CD4-positive, alpha-beta memory T cell (primary cell): ENCODE measurements at regions not wholly inside any gene's neighbourhood (a gene's known extent, or its start where the extent isn't known, plus 50 kb on each side); places are given as distances from the start of the nearest gene placed in this dataset.

Source experiments
- CTCF ChIA-PET: fragments of 350-600 bp; sonication (Branson Sonifier 250); formaldehyde crosslinking; loops from one replicate; lab custom pipeline; 2021; ENCODE audit warnings: inconsistent platforms; ENCODE audit not compliant: partially characterized antibody; lab: Charles Lee
- POLR2A ChIA-PET: fragments of 350-600 bp; sonication (Branson Sonifier 250); formaldehyde crosslinking; loops from one replicate; lab custom pipeline; 2021; ENCODE audit not compliant: partially characterized antibody; lab: Charles Lee
- DNase-seq, 5 donors: peaks; one replicate each; pipeline versions ENCODE4 v3.0.0 to v3.0.0-alpha.2; 2020 to 2022; ENCODE audit warnings: mixed read lengths in 1 of 5
- H3K27ac ChIP-seq: one replicate; pipeline ENCODE4 v1.7.0; 2013; ENCODE audit warnings: low read depth, low read length
- H3K27me3 ChIP-seq: 2 replicates; pipeline ENCODE4 v1.7.0; 2013; ENCODE audit warnings: mild to moderate bottlenecking, low read length, moderate library complexity; ENCODE audit not compliant: insufficient read depth
- H3K36me3 ChIP-seq: 2 replicates; pipeline ENCODE4 v1.7.0; 2013; ENCODE audit warnings: mild to moderate bottlenecking, low read length, moderate library complexity; ENCODE audit not compliant: insufficient read depth
- H3K4me1 ChIP-seq: 2 replicates; pipeline ENCODE4 v1.7.0; 2013; ENCODE audit warnings: mild to moderate bottlenecking, low read length, moderate library complexity; ENCODE audit not compliant: insufficient read depth
- H3K4me3 ChIP-seq, 2 donors: one replicate each; pipeline ENCODE4 v1.7.0; 2013; ENCODE audit warnings: low read length in 2 of 2, mild to moderate bottlenecking in 1 of 2
- H3K9me3 ChIP-seq, 2 donors: one replicate each; pipeline ENCODE4 v1.7.0; 2013; ENCODE audit warnings: low read length in 2 of 2, control low read depth in 1 of 2; ENCODE audit not compliant: control insufficient read depth in 1 of 2
- H3K27ac Mint-ChIP-seq, 7 donors: one replicate each; pipeline ENCODE4 v1.8.0; 2020 to 2021; ENCODE audit warnings: mixed read lengths in 7 of 7, mild to moderate bottlenecking in 6 of 7, inconsistent platforms in 3 of 7, moderate library complexity in 3 of 7
- H3K27me3 Mint-ChIP-seq, 2 donors: one replicate each; pipeline ENCODE4 v1.8.0; 2020 to 2021; ENCODE audit warnings: mixed read lengths in 2 of 2
- H3K36me3 Mint-ChIP-seq, 2 donors: one replicate each; pipeline ENCODE4 v1.8.0; 2020 to 2021; ENCODE audit warnings: mixed read lengths in 2 of 2, inconsistent platforms in 1 of 2, mild to moderate bottlenecking in 1 of 2
- H3K4me1 Mint-ChIP-seq, 4 donors: one replicate each; pipeline ENCODE4 v1.8.0; 2020 to 2021; ENCODE audit warnings: mixed read lengths in 4 of 4, mild to moderate bottlenecking in 1 of 4
- H3K4me3 Mint-ChIP-seq, 8 donors: one replicate each; pipeline ENCODE4 v1.8.0; 2020 to 2021; ENCODE audit warnings: mixed read lengths in 8 of 8, mild to moderate bottlenecking in 7 of 8, moderate library complexity in 6 of 8, inconsistent platforms in 3 of 8
- H3K9me3 Mint-ChIP-seq, 8 donors: one replicate each; pipeline ENCODE4 v1.8.0; 2020 to 2021; ENCODE audit warnings: mixed read lengths in 8 of 8, mild to moderate bottlenecking in 5 of 8, inconsistent platforms in 3 of 8, moderate library complexity in 1 of 8
- intact Hi-C: fragments of 100-400 bp; cut with micrococcal nuclease; formaldehyde crosslinking; loops from one replicate; pipeline ENCODE4 v1.15.1; 2023

DNA sequence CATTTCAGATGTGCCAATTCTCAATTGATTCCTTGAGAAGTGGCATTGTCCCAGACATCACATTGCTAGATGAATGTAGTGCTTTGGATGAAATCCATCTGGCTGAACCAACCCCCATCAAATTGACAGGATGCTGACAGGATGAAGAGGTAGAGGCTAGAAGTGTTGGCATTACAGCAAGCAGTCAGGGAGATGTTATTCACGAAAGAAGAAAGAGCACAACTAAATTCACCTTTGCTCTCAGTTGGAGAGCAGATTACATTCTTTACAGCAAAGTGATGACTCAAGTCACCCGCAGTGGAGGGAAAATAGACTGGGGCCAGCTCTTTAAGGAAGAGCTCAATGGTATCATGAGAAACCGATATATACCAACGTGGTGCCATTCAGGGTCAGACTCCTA, 259.6 kb downstream of the C4orf33 start:
- no peaks in the 10 kb centered on the region for H3K4me1 ChIP-seq
- no peaks in the 10 kb centered on the region for H3K9me3 ChIP-seq
- DNase-seq: no peak
- no peak overlapping the region for H3K27ac ChIP-seq
- no peaks in the 10 kb centered on the region for H3K9me3 Mint-ChIP-seq
- H3K4me3 Mint-ChIP-seq: no peak overlapping the region
- intact Hi-C loops: no loop called here
- H3K4me3 ChIP-seq: no peak overlapping the region
- no peaks in the 10 kb centered on the region for H3K27me3 ChIP-seq
- H3K27ac Mint-ChIP-seq: no peak overlapping the region
- H3K36me3 Mint-ChIP-seq: no peaks in the 10 kb centered on the region
- ChIA-PET POLR2A (no interaction called here), CTCF (no interaction called here)
- H3K27me3 Mint-ChIP-seq: peaks cover 6 to 7% of the 10 kb centered on the region in 2 donors
- no peaks in the 10 kb centered on the region for H3K4me1 Mint-ChIP-seq
- H3K36me3 ChIP-seq: no peaks in the 10 kb centered on the region

DNA sequence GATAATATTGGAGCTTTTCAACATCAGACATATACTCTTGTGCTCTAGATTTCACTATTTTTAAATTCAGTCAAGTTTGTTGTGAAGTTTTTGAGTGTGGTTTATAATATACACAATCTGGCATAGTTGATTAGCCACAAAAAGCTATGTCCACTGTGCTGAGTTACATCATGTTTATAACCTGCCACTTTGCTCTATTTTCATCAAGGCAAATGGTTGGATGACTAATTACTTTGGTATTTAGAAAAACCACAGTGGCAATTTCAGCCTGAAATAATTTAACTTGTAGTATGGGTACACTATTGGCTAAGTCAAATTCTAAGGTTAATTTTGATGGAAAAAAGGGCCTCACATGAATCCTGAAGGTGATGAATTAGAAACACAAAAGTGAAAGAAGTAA, 262.6 kb downstream of the C4orf33 start:
- no peak for DNase-seq
- Mint-ChIP-seq H3K36me3 (no peaks in the 10 kb centered on the region), H3K4me3 (no peak overlapping the region), H3K27me3 (peaks cover 8 to 11% of the 10 kb centered on the region in 2 donors), H3K27ac (no peak overlapping the region), H3K9me3 (no peaks in the 10 kb centered on the region), H3K4me1 (no peaks in the 10 kb centered on the region)
- CTCF ChIA-PET: no interaction called here
- H3K27me3 ChIP-seq: no peaks in the 10 kb centered on the region
- no peak overlapping the region for H3K4me3 ChIP-seq
- POLR2A ChIA-PET: no interaction called here
- intact Hi-C loops: no loop called here
- H3K27ac ChIP-seq: no peak overlapping the region
- no peaks in the 10 kb centered on the region for H3K4me1 ChIP-seq
- no peaks in the 10 kb centered on the region for H3K9me3 ChIP-seq
- H3K36me3 ChIP-seq: no peaks in the 10 kb centered on the region

DNA sequence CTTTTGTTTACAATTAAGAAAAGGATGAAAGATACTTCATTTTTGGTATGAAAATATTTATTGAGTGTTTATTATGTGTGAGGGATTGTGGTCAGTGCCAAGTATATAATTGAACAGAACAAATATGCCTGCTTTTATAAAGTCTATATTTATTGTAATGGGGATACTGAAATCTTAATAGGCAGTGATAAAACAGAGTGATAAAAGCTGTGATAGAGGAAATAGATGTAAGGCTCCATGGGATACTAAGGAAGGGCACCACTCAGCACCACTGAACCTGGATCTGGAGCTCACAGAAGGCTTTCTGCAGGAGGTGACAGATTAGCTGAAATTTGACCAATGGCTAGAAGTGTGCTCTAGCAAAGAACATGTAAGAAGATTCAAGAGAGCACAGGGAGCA, 263.5 kb downstream of the C4orf33 start:
- no peaks in the 10 kb centered on the region for H3K9me3 ChIP-seq
- no peak overlapping the region for H3K27ac ChIP-seq
- no peaks in the 10 kb centered on the region for H3K4me1 ChIP-seq
- CTCF ChIA-PET: interaction anchor here (0.7 to 1.3 kb wide), 2 partner anchors 9 to 13 kb away, joined by 3 to 4 read pairs; no protein-coding TSS in a partner anchor
- intact Hi-C loops: no loop called here
- Mint-ChIP-seq H3K4me3 (no peak overlapping the region), H3K27me3 (peaks cover 5 to 8% of the 10 kb centered on the region in 2 donors), H3K36me3 (no peaks in the 10 kb centered on the region), H3K27ac (no peak overlapping the region), H3K4me1 (no peaks in the 10 kb centered on the region), H3K9me3 (no peaks in the 10 kb centered on the region)
- POLR2A ChIA-PET: no interaction called here
- DNase-seq: no peak
- H3K36me3 ChIP-seq: no peaks in the 10 kb centered on the region
- no peak overlapping the region for H3K4me3 ChIP-seq
- no peaks in the 10 kb centered on the region for H3K27me3 ChIP-seq

DNA sequence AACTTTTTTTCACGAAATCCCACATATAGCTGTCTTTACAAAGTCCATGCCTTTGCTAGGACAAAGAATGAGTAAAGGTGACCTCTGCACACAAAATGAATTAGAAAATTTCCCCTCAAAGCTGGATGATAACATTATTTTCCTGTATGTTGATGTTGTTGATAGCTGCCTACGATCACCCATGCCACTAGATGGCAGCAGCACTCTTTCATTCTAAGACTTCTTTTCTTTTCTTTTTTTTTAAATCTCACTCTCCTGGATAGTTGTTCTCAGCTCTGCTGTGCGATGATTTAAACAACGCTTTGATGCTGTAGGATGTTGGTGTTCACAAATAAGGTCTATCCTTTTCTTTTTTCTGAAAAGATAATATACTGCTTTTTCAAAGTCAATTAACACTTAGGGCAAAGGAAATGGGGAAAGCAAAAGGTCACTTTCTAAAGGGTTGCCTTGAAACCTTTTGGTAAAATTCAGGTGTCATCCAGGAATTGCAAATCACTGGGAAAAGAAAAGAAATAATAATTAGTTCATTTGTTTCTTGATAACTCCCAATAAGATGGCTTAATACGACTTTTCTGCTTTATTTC, 266.8 kb downstream of the C4orf33 start:
- Mint-ChIP-seq H3K4me3 (no peak overlapping the region), H3K36me3 (no peaks in the 10 kb centered on the region), H3K9me3 (no peaks in the 10 kb centered on the region), H3K27ac (no peak overlapping the region), H3K4me1 (no peaks in the 10 kb centered on the region), H3K27me3 (peaks cover 2 to 5% of the 10 kb centered on the region in 2 donors)
- peak; percentile 33 to 43 (median 40) for DNase-seq
- intact Hi-C loops: loop anchor here (10.0 kb wide), 1 partner anchor 1168 kb away; no protein-coding TSS in a partner anchor
- H3K27ac ChIP-seq: no peak overlapping the region
- ChIA-PET POLR2A (no interaction called here), CTCF (interaction anchor here (0.7 to 2.4 kb wide), 7 partner anchors 9 to 278 kb away, joined by 3 to 22 read pairs (median 4); no protein-coding TSS in a partner anchor)
- H3K4me3 ChIP-seq: no peak overlapping the region
- H3K36me3 ChIP-seq: no peaks in the 10 kb centered on the region
- no peaks in the 10 kb centered on the region for H3K4me1 ChIP-seq
- no peaks in the 10 kb centered on the region for H3K27me3 ChIP-seq
- no peaks in the 10 kb centered on the region for H3K9me3 ChIP-seq

DNA sequence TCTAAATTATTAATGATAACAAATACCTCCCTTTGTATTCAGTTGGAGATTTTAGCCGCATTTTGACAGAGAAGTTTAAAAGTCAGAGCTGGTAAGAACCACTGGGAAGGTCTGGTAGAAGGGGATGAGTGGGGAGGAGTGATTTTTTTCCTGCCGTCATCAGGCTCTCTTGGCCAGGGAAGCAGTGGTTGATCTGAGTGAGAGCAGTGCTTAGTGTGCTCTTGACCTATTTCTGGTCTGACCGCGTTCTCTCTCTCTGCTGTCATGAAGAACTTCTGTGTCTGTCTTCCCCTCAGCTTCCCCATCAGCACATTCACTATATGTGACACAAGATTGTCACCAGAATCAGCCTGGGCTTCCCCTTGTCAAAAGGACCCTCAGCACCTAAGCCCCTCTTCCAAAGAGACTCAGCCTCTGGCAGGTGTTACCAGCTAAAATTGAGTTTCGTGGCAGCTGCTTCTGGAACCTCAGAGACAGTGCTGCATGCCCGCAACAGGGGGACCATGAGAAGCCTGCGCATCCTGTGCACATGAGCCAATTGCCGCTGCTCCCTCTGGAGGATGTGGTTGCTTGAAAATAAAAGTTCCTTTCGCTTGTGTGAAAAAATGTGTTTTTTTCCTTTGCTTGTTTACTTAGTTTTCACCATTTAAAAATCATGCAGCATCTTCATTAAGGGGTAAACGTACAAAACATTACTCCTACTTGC, 268.9 kb downstream of the C4orf33 start:
- intact Hi-C loops: loop anchor here (10.0 kb wide), 1 partner anchor 1170 kb away; no protein-coding TSS in a partner anchor
- Histone ChIP-seq H3K27ac (no peak overlapping the region), H3K9me3 (no peaks in the 10 kb centered on the region), H3K4me1 (no peaks in the 10 kb centered on the region), H3K4me3 (no peak overlapping the region), H3K27me3 (no peaks in the 10 kb centered on the region), H3K36me3 (no peaks in the 10 kb centered on the region)
- H3K4me1 Mint-ChIP-seq: no peaks in the 10 kb centered on the region
- ChIA-PET POLR2A (no interaction called here), CTCF (interaction anchor here (1.1 to 1.6 kb wide), 3 partner anchors 8 to 276 kb away, joined by 3 to 4 read pairs (median 3); no protein-coding TSS in a partner anchor)
- no peaks in the 10 kb centered on the region for H3K9me3 Mint-ChIP-seq
- H3K27me3 Mint-ChIP-seq: peaks cover 2 to 8% of the 10 kb centered on the region in 2 donors
- peak in 1 of 5 donors; percentile 2 for DNase-seq
- no peaks in the 10 kb centered on the region for H3K36me3 Mint-ChIP-seq
- no peak overlapping the region for H3K27ac Mint-ChIP-seq
- peak overlapping the region in 2 of 8 donors; percentile 13 to 20 for H3K4me3 Mint-ChIP-seq

DNA sequence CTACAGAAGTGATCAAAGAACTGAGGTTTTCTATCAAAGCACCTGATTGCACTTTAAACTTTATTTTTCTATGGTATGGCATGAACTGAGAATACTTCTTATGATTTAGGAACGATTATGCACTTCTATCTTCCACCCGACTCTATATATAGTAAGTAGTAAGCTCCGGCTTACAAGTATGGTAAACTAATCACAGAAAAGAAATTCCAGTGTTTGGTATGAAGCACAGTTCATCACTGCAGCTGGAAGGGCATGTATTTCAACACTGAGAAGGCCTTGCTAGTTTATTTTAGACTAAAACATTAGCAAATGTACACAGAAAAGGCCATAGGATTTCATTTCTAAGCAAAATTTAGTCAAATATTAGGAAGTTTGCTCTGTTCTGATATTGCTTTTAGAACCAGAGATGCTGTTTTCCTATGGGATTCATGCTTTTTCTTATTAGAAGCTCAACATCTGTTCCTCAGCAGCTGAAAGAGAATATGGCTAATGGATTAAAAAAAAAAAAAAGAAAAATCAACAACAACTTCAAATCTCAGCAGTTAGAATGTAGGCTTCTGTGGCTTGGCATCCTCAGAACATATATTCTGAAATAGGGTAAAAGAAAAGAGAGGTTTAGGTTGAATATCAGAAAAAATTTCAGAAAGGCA, 273.5 kb downstream of the C4orf33 start:
- no peaks in the 10 kb centered on the region for H3K4me1 Mint-ChIP-seq
- H3K36me3 ChIP-seq: no peaks in the 10 kb centered on the region
- no peak overlapping the region for H3K4me3 Mint-ChIP-seq
- no peak for DNase-seq
- intact Hi-C loops: loop anchor here (10.0 kb wide), 1 partner anchor 1175 kb away; no protein-coding TSS in a partner anchor
- no peak overlapping the region for H3K27ac Mint-ChIP-seq
- no peaks in the 10 kb centered on the region for H3K9me3 ChIP-seq
- ChIA-PET POLR2A (no interaction called here), CTCF (no interaction called here)
- H3K27ac ChIP-seq: no peak overlapping the region
- no peak overlapping the region for H3K4me3 ChIP-seq
- H3K4me1 ChIP-seq: no peaks in the 10 kb centered on the region
- no peaks in the 10 kb centered on the region for H3K36me3 Mint-ChIP-seq
- peaks cover 0 to 4% of the 10 kb centered on the region in 2 donors for H3K27me3 Mint-ChIP-seq
- no peaks in the 10 kb centered on the region for H3K27me3 ChIP-seq
- no peaks in the 10 kb centered on the region for H3K9me3 Mint-ChIP-seq

DNA sequence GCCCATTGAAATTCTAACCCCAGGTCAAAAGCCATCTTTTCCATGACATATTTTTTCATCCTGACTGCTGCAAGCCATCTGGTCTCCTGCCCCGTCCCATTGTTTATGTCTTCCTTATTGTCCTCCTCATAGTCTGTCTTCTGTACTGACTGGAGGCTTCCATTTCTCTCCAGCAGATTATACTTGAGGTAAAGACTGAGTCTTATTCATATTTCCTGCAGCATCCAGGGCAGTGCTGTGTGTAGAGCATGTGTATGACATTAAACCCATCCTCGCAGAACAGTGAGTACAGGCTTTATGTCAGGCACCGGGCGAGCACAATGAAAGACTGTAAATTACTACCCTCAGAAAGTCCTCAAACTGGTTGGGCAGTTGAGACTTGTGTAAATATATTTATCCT, 275.1 kb downstream of the C4orf33 start:
- Mint-ChIP-seq H3K27ac (no peak overlapping the region), H3K36me3 (no peaks in the 10 kb centered on the region), H3K27me3 (peaks cover 0 to 4% of the 10 kb centered on the region in 2 donors), H3K4me1 (no peaks in the 10 kb centered on the region), H3K9me3 (no peaks in the 10 kb centered on the region), H3K4me3 (no peak overlapping the region)
- H3K9me3 ChIP-seq: no peaks in the 10 kb centered on the region
- POLR2A ChIA-PET: no interaction called here
- intact Hi-C loops: no loop called here
- DNase-seq: no peak
- H3K4me1 ChIP-seq: no peaks in the 10 kb centered on the region
- H3K4me3 ChIP-seq: no peak overlapping the region
- CTCF ChIA-PET: interaction anchor here (1.0 kb wide), 1 partner anchor 271 kb away, joined by 3 read pairs; no protein-coding TSS in a partner anchor
- H3K27me3 ChIP-seq: no peaks in the 10 kb centered on the region
- H3K36me3 ChIP-seq: no peaks in the 10 kb centered on the region
- H3K27ac ChIP-seq: no peak overlapping the region
